Mammary epithelial cell (primary cell): ENCODE measurements at regions not wholly inside any gene's neighbourhood (a gene's known extent, or its start where the extent isn't known, plus 50 kb on each side); places are given as distances from the start of the nearest gene placed in this dataset.

Experiments used
- CTCF ChIP-seq, 2 donors: IDR thresholded peaks in 1 of 2; conservative IDR thresholded peaks in 1 of 2; 2 replicates each; pipeline ENCODE4 v1.5.1; 2011 to 2012; ENCODE audit warnings: inconsistent platforms in 2 of 2, low read length in 2 of 2, mild to moderate bottlenecking in 2 of 2, control low read depth in 1 of 2, low read depth in 1 of 2; ENCODE audit not compliant: insufficient read depth in 1 of 2; ENCODE audit errors: extremely low read depth in 1 of 2
- EZH2 ChIP-seq: IDR thresholded peaks from 2 replicates; pipeline ENCODE4 v1.6.1; 2012; ENCODE audit warnings: low read length, inconsistent platforms, borderline replicate concordance

GRCh38 chr12:41904041-41904440 is 240.6 kb downstream of the GXYLT1 start:
- TF ChIP-seq CTCF (conservative IDR thresholded peaks at IDR 0.05 in 1 of 2, IDR thresholded peaks at IDR 0.05 in 1 of 2; ENCODE audit: extremely low read depth in 1 of 2, insufficient read depth in 1 of 2, low read depth in 1 of 2, low read length in 2 of 2) (no peak), EZH2 (no peak)
